HEK293T (cell line): ENCODE measurements at regions not wholly inside any gene's neighbourhood (a gene's known extent, or its start where the extent isn't known, plus 50 kb on each side); places are given as distances from the start of the nearest gene placed in this dataset.

Experiments used
- ARNT ChIP-seq: fragments of 450-650 bp; IDR thresholded peaks from 2 replicates; pipeline ENCODE4 v1.6.1; 2017; ENCODE audit warnings: mild to moderate bottlenecking
- BHLHE40 ChIP-seq: fragments of 450-650 bp; IDR thresholded peaks from 2 replicates; pipeline ENCODE4 v1.6.1; 2016; ENCODE audit warnings: mild to moderate bottlenecking, moderate library complexity, borderline replicate concordance
- CTBP1 ChIP-seq: fragments of 450-650 bp; IDR thresholded peaks from 2 replicates; pipeline ENCODE4 v1.6.1; 2016; ENCODE audit warnings: borderline replicate concordance
- ELF4 ChIP-seq: fragments of 450-650 bp; IDR thresholded peaks from 2 replicates; pipeline ENCODE4 v1.6.1; 2017; ENCODE audit warnings: antibody characterized with exemption
- FOXA1 ChIP-seq: fragments of 450-650 bp; IDR thresholded peaks from 2 replicates; pipeline ENCODE4 v1.6.1; 2016; ENCODE audit warnings: mild to moderate bottlenecking
- FOXK2 ChIP-seq: fragments of 450-650 bp; IDR thresholded peaks from 2 replicates; pipeline ENCODE4 v1.6.1; 2016; ENCODE audit warnings: mild to moderate bottlenecking
- FOXM1 ChIP-seq: fragments of 450-650 bp; IDR thresholded peaks from 2 replicates; pipeline ENCODE4 v1.6.1; 2017; ENCODE audit warnings: mild to moderate bottlenecking, borderline replicate concordance
- SP1 ChIP-seq: fragments of 450-650 bp; IDR thresholded peaks from 2 replicates; pipeline ENCODE4 v1.6.1; 2017
- SUZ12 ChIP-seq: fragments of 450-650 bp; IDR thresholded peaks from 2 replicates; pipeline ENCODE4 v1.6.1; 2016; ENCODE audit warnings: mild to moderate bottlenecking
- ZNF384 ChIP-seq: fragments of 450-650 bp; IDR thresholded peaks from 2 replicates; pipeline ENCODE4 v1.6.1; 2016
- TF ChIP-seq, protein P1 (sequence below): fragments of 450-650 bp; IDR thresholded peaks from 2 replicates; pipeline ENCODE4 v1.6.1; 2016

DNA sequence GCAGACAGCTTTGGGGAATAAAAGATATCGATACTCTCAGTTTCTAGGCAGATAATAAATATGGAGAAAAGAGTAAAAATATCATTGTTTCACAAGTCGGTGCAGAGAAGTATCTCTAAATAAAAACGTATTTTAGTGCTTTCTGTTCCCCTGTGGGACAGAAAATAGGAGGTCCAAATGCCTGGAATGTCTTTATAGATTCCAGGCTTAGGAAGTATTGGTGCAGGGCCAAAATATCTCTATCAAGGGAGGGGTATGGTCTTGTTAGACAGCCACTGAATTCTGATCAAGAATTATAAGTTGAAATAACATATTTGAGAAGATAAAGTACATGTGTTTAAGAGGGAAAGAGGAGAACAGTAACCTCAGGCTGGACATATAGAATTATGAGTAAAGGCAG is 596.4 kb downstream of the PCDH18 start:
- TF ChIP-seq FOXM1 (no peak), FOXA1 (no peak), SP1 (no peak), ZNF384 (no peak), BHLHE40 (no peak), ELF4 (no peak), SUZ12 (no peak), FOXK2 (no peak), CTBP1 (no peak), ARNT (no peak)
- TF ChIP-seq, protein P1, sequence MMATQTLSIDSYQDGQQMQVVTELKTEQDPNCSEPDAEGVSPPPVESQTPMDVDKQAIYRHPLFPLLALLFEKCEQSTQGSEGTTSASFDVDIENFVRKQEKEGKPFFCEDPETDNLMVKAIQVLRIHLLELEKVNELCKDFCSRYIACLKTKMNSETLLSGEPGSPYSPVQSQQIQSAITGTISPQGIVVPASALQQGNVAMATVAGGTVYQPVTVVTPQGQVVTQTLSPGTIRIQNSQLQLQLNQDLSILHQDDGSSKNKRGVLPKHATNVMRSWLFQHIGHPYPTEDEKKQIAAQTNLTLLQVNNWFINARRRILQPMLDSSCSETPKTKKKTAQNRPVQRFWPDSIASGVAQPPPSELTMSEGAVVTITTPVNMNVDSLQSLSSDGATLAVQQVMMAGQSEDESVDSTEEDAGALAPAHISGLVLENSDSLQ, result no peak
